ENCODE measurements at regions not wholly inside any gene's neighbourhood (a gene's known extent, or its start where the extent isn't known, plus 50 kb on each side); places are given as distances from the start of the nearest gene placed in this dataset.

GRCh38 chr11:104523611-104524010 lies 359.7 kb upstream of the PDGFD start:
- no peak for TF ChIP-seq CTCF (conservative IDR thresholded peaks at IDR 0.05)

GRCh38 chr11:104522650-104523049 lies 358.7 kb upstream of the PDGFD start:
- H3K27ac ChIP-seq: no peak overlapping the region
- TF ChIP-seq CTCF (conservative IDR thresholded peaks at IDR 0.05): no peak

More at GRCh38 chr11:104523611-104524010, 359.7 kb upstream of the PDGFD start:
- no peak overlapping the region for H3K27ac ChIP-seq

GRCh38 chr11:104522123-104522522 lies 358.2 kb upstream of the PDGFD start:
- no peak for TF ChIP-seq CTCF (conservative IDR thresholded peaks at IDR 0.05)
- H3K27ac ChIP-seq: no peak overlapping the region

- TF ChIP-seq CTCF (conservative IDR thresholded peaks at IDR 0.05): no peak
- no peak overlapping the region for H3K27ac ChIP-seq
These were observed 346.2 kb upstream of the PDGFD start for GRCh38 chr11:104510169-104510568.

- no peak overlapping the region for H3K27ac ChIP-seq
- no peak for TF ChIP-seq CTCF (conservative IDR thresholded peaks at IDR 0.05)
These were observed 326.2 kb upstream of the PDGFD start for GRCh38 chr11:104490182-104490581.

- no peak for TF ChIP-seq CTCF (conservative IDR thresholded peaks at IDR 0.05)
These were observed 324.6 kb upstream of the PDGFD start for GRCh38 chr11:104488561-104488960.

DNA sequence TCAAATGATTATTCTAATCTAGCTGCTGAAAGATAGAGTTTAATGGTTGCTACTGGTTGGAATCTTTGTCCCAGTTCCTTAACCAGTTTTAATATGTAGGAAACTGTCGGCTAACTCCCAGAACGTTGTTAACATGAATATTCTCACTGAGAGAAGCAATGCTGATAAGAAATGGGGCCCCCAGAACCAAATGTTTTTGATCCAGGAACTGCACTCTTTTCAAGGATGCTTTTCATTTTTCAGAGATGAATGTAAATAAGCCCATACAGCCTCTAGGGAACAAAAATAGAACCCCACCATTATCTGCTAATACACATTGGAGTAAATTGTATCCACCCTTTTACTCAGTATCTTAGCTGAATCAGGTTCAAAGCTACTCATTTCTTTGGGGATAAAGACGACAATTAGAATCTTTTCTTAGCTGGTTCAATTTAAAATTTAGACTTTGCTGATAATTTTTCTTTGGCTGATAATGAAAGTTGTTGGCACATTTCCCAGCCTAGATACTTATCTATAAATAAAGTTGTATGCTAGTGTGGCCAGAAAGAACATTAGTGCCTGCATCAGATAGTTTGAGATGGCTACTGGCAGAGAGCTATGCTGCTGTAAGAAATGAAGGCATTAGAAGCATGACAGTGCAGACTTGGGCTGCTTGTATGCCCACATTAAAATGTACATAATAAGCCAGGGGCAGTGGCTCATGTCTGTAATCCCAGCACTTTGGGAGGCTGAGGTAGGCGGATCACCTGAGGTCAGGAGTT lies 323.3 kb upstream of the PDGFD start:
- H3K27ac ChIP-seq: no peak overlapping the region
- TF ChIP-seq CTCF (conservative IDR thresholded peaks at IDR 0.05): no peak

More at GRCh38 chr11:104488561-104488960, 324.6 kb upstream of the PDGFD start:
- H3K27ac ChIP-seq: no peak overlapping the region

All from VCaP (cell line).